ENCODE measurements at regions not wholly inside any gene's neighbourhood (a gene's known extent, or its start where the extent isn't known, plus 50 kb on each side); places are given as distances from the start of the nearest gene placed in this dataset.

DNA sequence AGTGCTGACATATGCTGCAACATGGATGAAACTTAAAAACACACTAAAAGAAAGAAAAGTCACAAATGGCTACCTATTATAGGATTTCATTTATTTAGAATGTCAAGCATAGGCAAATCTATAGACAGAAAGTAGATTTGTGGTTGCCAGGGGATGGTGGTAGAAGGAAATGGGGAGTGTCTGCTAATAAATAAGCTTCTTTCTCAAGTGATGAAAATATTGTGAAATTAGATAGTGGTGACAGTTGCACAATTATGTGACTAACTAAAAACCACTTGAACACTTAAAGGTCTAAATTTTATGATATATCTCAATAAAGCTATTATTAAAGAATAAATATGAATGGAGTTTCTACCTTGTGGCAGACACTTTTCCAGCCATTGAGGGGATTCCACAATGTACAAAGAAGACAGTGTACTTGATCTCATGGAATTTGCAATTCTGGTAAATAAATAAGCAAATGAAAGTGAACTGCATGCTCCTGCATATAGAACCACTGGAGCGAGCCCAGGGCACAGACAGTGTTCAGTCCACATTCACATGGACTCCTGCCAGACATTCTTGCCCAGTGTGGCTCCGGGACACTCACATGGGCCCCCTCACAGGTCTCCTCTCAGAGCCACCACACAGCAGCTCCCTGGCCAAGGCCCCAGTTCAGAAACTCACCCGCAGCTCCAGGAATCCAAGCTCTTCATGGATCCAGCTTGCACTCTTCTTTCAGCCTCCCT, 107.1 kb upstream of the ARID2 start:
- in situ Hi-C loops (cut with MboI; ENCODE audit: low sequenced_read_pairs), result no loop called here

- in situ Hi-C loops (cut with MboI; ENCODE audit: low sequenced_read_pairs), result no loop called here
These were observed 106.3 kb upstream of the ARID2 start for GRCh38 chr12:45623221-45623620.

- in situ Hi-C loops (cut with MboI; ENCODE audit: low sequenced_read_pairs), result no loop called here
These were observed 105.6 kb upstream of the ARID2 start for GRCh38 chr12:45623940-45624339.

- in situ Hi-C loops (cut with MboI; ENCODE audit: low sequenced_read_pairs), result no loop called here
These were observed 102.5 kb upstream of the ARID2 start for GRCh38 chr12:45626965-45627364.

GRCh38 chr12:45627407-45628069, 102.0 kb upstream of the ARID2 start:
- in situ Hi-C loops (cut with MboI; ENCODE audit: low sequenced_read_pairs), result no loop called here

- in situ Hi-C loops (cut with MboI; ENCODE audit: low sequenced_read_pairs), result no loop called here
These were observed 100.2 kb upstream of the ARID2 start for GRCh38 chr12:45629292-45629691.

- in situ Hi-C loops (cut with MboI; ENCODE audit: low sequenced_read_pairs), result no loop called here
These were observed 95.8 kb upstream of the ARID2 start for GRCh38 chr12:45633733-45634132.

GRCh38 chr12:45634273-45634917, 95.1 kb upstream of the ARID2 start:
- in situ Hi-C loops (cut with MboI; ENCODE audit: low sequenced_read_pairs), result no loop called here

DNA sequence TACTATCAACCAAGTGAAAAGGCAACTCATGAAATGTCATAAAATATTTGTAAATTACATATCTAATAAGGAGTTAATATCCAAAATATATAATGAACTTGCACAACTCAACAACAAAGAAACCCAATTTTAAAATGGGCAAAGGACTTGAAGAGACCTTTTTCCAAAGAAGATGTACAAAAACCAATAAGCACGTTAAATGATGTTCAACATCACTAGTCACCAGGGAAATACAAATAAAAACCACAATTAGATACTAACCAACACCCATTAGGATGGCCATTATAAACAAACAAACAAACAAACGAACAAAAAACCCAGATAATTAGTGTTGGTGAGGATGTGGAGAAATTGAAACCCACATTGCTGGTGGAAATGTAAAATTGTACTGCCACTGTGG, 92.3 kb upstream of the ARID2 start:
- in situ Hi-C loops (cut with MboI; ENCODE audit: low sequenced_read_pairs), result no loop called here

DNA sequence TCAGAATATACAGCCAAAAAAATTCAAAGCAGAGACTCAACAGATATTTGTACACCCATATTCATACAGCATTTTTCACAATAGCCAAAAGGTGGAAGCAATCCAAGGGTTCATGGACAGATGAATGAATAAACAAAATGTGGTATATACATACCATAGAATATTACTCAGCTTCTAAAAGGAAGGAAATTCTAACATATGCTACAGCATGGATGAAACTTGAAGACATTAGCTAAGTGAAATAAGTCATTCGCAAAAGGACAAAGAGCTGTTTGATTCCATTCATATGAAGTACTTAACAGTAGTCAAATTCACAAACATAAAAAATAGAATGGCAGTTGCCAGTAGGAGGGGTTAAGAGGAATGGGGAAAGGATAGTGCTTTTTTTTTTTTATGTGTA, 91.8 kb upstream of the ARID2 start:
- in situ Hi-C loops (cut with MboI; ENCODE audit: low sequenced_read_pairs), result no loop called here

GRCh38 chr12:45638386-45638785, 91.1 kb upstream of the ARID2 start:
- in situ Hi-C loops (cut with MboI; ENCODE audit: low sequenced_read_pairs), result no loop called here

- in situ Hi-C loops (cut with MboI; ENCODE audit: low sequenced_read_pairs), result no loop called here
These were observed 85.0 kb upstream of the ARID2 start for GRCh38 chr12:45644541-45644940.

DNA sequence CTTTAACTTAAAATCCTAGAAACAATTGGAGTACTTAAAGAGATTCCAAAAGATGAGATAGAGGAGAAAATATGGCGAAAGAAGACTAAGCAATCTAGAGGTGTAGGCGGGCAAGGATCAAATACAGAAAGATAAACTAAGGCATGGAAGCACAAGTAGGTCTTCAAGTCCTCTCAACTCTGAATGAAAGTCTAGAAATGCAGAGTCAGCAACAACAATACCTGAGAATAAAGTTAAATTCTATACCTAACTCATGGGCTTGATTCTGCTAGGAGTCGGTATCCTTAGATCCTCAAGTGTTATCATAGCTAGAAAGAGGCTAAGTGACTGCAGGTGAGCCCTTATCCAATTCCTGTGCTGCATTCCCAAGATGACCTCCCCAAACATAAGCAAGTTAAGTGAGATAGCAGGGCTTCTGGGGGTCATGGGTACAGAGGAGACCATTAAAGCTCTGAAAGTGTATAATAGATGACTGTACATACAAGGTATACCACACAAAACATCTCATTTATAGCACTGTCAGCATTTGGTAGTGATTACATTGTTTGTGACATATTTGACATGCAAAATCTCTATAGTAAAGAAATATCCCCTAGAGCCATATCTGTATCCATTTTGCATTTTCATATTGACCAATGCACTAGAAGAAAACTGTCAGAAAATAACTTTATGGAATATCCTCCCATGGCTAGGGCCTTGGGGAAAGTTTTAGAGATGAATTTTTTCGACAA, 82.5 kb upstream of the ARID2 start:
- in situ Hi-C loops (cut with MboI; ENCODE audit: low sequenced_read_pairs), result no loop called here

DNA sequence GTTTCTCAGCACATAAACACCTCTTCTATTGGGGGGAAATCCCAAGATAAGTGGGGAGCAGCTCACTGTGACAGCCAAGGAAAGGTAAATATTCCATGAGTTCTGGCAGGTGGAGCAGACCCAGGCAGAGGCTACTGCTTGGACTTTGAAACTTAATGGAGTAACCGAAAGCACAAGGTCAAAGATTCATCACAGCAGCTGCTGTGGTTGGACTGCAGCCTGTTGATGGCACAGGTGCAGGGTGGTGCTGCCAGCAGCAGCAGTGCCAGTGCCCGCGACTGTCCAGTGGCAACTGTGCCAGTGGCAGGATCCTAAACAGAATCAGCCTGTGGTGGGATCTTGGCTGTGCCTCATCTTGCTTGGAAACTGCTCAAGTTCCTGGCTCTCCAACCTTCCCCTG, 81.4 kb upstream of the ARID2 start:
- in situ Hi-C loops (cut with MboI; ENCODE audit: low sequenced_read_pairs), result no loop called here

DNA sequence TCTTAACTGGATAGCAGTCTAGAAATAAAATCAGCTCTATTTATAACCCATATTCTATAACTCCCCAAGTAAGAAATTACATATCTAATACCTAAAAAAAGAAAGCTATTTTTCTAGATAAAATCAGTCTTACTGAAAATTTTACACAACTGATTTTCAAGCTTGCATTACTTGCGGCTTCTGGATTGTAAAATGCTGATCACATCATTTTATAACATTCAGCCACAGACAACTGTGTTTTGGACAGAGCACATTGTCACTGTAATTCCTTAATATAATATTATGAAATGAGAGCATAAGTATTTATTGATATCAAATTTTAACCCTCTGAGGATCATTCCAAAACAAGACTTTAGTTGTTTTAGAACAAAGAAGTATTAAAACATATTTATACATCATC, 78.5 kb upstream of the ARID2 start:
- in situ Hi-C loops (cut with MboI; ENCODE audit: low sequenced_read_pairs), result no loop called here

DNA sequence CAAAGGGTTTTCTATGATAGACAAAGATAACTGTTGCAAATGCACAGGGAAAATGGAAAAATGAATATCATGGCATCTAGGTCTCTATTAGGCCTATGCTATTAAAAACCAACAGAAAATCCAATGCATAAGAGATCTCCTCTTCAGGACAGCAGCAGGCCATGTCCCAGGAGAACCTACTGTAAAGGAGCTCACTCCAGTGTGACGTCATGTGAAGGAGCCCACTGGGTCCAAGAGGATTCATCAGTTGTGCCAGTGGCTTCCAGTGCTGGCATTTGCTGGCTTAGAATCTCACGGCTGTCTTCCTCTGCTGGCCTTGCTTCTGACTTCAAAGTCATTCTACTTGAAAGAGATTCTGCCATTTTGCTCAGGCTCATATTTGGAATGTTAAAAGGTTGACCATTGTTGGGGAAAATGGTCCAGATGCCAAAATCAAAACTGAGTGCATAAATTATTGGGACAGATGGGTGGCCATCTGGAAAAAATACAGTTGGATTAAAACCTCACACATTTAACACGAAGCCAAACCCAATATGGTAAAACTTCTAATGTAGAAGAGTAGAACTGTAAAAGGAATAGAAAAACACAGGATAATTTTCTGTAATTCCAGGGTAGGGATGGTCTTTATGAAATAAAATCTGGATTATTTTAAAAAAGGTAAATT, 75.4 kb upstream of the ARID2 start:
- in situ Hi-C loops (cut with MboI; ENCODE audit: low sequenced_read_pairs), result no loop called here

DNA sequence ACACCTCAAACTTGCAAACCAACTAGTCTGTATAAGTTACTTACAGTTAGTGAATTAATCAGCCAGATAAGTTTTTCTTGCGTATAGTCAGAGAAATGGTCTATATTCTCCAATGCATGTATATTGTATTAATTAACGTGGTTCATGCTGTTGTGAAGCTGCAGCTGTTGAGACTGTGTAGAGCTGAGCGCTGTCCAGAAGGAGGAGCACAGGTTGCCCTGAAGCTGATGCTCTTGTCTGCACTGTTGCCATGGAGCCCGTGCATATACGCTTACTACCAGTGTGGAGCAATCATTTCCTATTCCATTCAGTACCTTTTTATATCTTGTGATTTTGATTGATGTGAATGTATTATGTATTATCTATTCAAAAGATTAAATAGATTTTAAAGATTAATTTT, 74.3 kb upstream of the ARID2 start:
- in situ Hi-C loops (cut with MboI; ENCODE audit: low sequenced_read_pairs), result no loop called here

DNA sequence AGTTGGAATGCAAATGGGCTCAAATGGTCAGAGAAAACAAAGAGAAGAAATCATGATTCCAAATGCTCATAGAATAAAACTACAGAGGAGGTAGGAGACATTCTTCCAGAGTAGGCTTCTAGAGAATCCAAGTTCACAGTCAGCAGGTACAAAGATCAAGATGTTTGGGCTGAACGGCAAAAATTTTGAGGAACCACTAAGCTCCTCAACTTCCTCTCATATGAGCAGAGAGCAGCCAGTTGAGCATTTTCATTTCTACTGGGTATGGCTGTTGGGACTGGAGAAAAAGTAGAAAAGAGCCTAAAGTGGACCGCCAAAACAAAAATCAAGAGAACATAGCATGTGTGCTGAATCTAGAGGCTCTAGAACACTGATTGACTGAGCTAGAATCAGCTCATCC, 73.8 kb upstream of the ARID2 start:
- in situ Hi-C loops (cut with MboI; ENCODE audit: low sequenced_read_pairs), result no loop called here

- in situ Hi-C loops (cut with MboI; ENCODE audit: low sequenced_read_pairs), result no loop called here
These were observed 71.5 kb upstream of the ARID2 start for GRCh38 chr12:45658020-45658419.

GRCh38 chr12:45660330-45660729, 69.2 kb upstream of the ARID2 start:
- in situ Hi-C loops (cut with MboI; ENCODE audit: low sequenced_read_pairs), result no loop called here

DNA sequence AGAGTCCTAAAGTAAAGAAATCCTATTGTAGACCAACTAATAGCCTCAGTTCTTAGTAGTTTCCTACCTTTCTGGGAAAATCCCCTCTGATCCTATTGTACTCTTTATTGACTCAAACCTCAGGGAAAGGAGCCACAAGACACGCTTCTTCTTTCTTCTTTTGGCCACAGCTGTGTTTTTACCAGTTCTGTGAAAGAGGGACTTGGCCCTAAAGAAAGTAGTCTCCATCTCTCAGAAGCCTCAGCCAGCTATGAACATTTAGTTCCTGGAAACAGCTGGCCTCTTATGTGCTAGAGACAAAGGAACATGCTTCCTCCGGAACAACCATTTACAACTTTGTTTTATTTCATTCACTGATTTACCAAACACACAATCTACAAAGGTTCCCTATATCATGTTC, 66.1 kb upstream of the ARID2 start:
- in situ Hi-C loops (cut with MboI; ENCODE audit: low sequenced_read_pairs), result no loop called here

All from HL-60/S4 treated with phorbol 12-myristate 13-acetate at 8.2 ng/mL for 4 days and 3 days (cell line).